Ishikawa (cell line): ENCODE measurements at regions not wholly inside any gene's neighbourhood (a gene's known extent, or its start where the extent isn't known, plus 50 kb on each side); places are given as distances from the start of the nearest gene placed in this dataset.

Experiments used
- CEBPB ChIP-seq: IDR thresholded peaks from 2 replicates; pipeline ENCODE4 v1.6.1; 2012
- CREB1 ChIP-seq: IDR thresholded peaks from 2 replicates; pipeline ENCODE4 v1.6.1; 2012; ENCODE audit warnings: low read depth
- EP300 ChIP-seq: IDR thresholded peaks from 2 replicates; pipeline ENCODE4 v1.6.1; 2012; ENCODE audit warnings: borderline replicate concordance
- FOXM1 ChIP-seq: IDR thresholded peaks from 2 replicates; pipeline ENCODE4 v1.6.1; 2012; ENCODE audit warnings: low read depth, borderline replicate concordance
- RAD21 ChIP-seq: IDR thresholded peaks from 2 replicates; pipeline ENCODE4 v1.6.1; 2012; ENCODE audit warnings: low read depth
- REST ChIP-seq: IDR thresholded peaks from 2 replicates; pipeline ENCODE4 v1.6.1; 2012; ENCODE audit warnings: low read depth, mild to moderate bottlenecking
- TAF1 ChIP-seq: IDR thresholded peaks from 2 replicates; pipeline ENCODE4 v1.6.1; 2012; ENCODE audit warnings: low read depth, mild to moderate bottlenecking
- TCF12 ChIP-seq: IDR thresholded peaks from 2 replicates; pipeline ENCODE4 v1.6.1; 2012; ENCODE audit warnings: low read depth
- TEAD4 ChIP-seq: IDR thresholded peaks from 2 replicates; pipeline ENCODE4 v1.6.1; 2012
- YY1 ChIP-seq: IDR thresholded peaks from 2 replicates; pipeline ENCODE4 v1.6.1; 2012; ENCODE audit warnings: low read depth
- ZBTB7A ChIP-seq: IDR thresholded peaks from 2 replicates; pipeline ENCODE4 v1.6.1; 2012; ENCODE audit warnings: low read depth
- TF ChIP-seq, protein P1 (sequence below): IDR thresholded peaks from 2 replicates; pipeline ENCODE4 v1.6.1; 2012
- TF ChIP-seq, protein P2 (sequence below): IDR thresholded peaks from 2 replicates; pipeline ENCODE4 v1.6.1; 2012

- TF ChIP-seq, protein P1, sequence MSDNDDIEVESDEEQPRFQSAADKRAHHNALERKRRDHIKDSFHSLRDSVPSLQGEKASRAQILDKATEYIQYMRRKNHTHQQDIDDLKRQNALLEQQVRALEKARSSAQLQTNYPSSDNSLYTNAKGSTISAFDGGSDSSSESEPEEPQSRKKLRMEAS, result no peak
- TF ChIP-seq FOXM1 (no peak), ZBTB7A (no peak), CEBPB (no peak), RAD21 (no peak), YY1 (no peak), REST (no peak), EP300 (no peak), TAF1 (no peak), TEAD4 (no peak), TCF12 (no peak), CREB1 (no peak)
- TF ChIP-seq, protein P2, sequence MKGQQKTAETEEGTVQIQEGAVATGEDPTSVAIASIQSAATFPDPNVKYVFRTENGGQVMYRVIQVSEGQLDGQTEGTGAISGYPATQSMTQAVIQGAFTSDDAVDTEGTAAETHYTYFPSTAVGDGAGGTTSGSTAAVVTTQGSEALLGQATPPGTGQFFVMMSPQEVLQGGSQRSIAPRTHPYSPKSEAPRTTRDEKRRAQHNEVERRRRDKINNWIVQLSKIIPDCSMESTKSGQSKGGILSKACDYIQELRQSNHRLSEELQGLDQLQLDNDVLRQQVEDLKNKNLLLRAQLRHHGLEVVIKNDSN, result no peak
Measured at GRCh38 chr4:137966504-137966903, 275.6 kb downstream of the SLC7A11 start.
